HG02623 (cell line): ENCODE measurements at regions not wholly inside any gene's neighbourhood (a gene's known extent, or its start where the extent isn't known, plus 50 kb on each side); places are given as distances from the start of the nearest gene placed in this dataset.

Experiments
- ATAC-seq: cut with Tn5 transposase; IDR thresholded peaks from one replicate; pipeline ENCODE4 v1.9.1; 2021; ENCODE audit warnings: moderate library complexity; ENCODE audit not compliant: unreplicated experiment

DNA sequence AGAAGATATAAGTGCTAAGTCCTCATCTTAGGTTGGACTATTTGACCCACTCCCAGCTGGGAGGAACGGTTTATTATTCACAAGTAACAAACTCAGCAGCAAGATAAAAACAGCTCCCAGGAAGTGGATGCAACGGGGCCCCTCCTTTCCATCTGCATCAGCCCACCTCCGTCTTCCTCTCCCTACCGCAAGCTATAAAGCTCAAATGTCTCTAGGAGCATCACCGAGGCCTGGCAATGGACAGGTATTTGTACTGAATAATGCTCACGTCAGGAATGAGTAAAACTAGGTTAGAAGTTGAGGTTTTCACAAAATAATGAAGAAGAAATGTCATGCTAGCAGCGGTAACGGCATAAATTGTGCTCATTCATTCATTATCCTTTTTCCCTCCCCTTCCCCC lies 408.7 kb upstream of the PSMD7 start:
- ATAC-seq: no peak

DNA sequence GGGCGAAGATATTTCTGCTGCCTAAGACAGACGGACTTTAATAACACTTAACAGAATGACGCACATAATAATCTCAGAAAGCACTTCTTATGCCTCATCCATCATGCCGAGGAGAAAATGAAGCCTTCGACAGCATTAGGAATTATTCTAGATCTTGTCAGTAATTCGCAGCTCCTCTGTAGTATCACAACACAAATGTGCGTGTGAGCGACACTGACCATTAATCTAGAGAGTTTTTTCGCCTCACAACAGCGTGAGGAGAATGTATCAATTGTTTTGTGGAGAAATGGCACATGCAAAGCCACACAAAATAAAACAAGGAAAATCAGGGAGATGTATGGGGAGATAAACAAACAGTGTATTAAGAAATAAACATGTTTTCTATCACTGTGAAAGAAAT lies 410.2 kb upstream of the PSMD7 start:
- no peak for ATAC-seq

DNA sequence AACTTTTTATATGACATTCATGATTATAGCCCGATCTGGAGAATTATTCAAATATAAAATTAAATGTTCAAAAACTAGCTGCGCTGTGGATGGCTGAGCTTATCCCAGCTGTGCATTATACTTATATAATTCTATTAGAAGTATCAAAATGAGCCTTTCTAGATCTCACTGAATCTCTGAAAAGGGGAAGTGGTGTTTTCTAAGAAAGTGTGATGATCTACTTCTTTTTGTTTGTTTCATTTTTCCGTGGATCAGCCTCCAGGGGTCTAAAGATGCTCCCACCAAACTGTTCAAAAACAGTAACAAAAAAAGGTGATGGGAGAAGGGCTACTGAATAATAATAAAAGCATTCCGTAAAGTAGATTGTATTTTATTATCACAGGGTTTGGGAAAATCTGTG lies 411.3 kb upstream of the PSMD7 start:
- ATAC-seq: no peak

DNA sequence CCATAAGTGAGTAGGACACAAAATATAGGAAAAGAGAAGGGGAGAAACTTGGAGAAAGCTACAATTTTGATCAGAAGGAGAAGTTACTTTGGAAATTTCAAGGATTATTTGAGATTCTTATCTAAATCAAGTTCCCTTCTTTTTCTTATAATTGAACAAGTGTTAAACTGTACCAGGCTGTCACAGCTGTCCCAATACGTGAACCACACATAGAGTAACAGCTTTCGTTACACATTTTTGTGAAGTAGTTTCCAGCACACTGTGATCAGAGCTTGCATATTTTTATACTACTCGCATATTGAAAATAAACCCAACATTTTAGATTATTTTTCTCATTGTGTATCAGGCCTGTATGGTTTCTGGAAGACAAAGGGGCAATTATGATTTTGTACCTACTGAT lies 412.8 kb upstream of the PSMD7 start:
- no peak for ATAC-seq

DNA sequence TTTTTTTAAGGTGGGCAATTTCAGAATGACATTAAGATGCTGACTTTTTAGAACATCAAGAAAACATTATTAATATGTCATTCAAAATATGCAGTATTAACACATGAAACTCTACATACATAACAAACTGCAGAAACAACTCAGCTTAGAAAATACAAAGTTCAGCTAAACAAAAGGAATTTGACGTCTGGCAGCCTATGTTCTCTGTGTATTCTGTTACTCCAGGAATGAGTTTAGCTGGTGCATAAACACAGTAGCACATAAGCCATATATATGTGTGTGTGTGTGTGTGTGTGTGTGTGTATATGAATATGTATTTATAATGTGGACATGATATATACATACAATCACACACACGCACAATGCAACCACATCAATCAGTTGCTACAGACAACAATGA lies 413.5 kb upstream of the PSMD7 start:
- no peak for ATAC-seq

DNA sequence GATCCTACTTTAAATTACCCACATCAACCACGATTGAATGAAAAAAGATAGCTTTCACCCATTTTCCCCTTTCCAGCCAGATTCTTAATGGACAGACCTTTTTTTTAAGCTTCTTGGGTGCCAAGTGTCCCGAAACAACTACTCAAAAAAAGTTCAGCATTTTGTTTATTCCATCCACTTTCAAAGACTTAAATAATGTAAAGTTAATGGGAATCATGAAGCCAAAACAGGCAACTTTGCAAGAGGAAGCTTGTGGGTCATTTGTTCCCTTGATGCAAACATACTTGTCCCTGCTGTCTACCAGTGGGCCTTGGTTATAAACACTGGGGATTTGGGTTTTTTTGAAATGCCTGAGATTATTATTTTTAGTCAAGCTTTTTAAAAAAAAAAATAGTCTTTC lies 414.0 kb upstream of the PSMD7 start:
- ATAC-seq: no peak

DNA sequence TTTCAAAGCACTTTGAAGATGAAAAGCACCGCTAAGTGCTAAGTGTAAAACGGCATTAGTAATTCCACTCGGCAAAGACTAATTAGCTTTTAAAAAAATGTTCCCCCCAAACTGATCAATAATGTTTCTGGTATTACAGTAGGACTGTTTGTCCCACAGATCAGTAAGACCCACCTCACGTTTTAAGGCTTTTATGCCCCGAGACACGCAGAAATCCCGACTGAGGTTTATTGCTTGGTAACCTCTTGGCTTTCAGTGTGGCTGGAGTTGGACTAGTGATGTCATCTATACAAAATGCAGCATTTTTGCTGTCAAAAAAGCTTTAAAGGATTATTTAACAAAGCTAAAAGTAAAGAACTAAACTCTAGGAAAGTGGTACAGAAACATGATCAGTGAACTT lies 414.6 kb upstream of the PSMD7 start:
- ATAC-seq: no peak

DNA sequence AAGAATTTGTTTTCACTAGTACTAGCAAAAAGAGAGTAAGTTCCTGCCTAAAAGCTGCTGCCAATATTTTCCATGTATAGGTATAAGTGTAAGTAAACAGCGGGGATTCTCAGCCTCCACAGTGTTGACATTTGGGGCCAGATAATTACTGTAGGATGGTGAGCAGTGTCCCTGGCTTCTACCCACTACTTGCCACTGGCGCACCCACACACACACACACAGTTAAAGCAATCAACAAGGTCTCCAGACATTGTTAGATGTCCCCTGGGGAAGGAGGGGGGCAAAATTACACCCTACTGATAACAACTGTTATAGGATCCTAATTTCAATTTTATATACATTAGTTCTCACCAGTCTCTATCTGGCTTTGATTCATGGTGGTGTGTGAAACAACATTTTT lies 417.0 kb upstream of the PSMD7 start:
- ATAC-seq: no peak

DNA sequence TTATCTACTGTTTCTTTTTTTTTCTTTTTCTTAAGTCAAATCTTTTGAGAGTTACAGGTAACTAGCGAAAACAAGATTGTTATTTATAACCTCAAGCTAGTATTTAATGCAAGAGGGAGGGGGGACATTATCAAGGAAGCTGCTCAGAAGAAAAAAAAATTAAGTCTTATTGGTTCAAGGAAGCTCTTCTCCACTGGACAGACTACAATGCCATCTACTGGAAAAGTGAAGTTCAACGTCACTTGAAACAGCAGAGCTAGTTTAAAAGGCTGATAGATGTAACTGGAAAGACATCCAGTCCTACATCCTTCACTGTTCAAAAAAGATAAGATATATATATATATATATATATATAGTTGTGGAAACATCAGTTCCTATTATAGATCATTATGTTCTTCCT lies 418.0 kb upstream of the PSMD7 start:
- no peak for ATAC-seq

DNA sequence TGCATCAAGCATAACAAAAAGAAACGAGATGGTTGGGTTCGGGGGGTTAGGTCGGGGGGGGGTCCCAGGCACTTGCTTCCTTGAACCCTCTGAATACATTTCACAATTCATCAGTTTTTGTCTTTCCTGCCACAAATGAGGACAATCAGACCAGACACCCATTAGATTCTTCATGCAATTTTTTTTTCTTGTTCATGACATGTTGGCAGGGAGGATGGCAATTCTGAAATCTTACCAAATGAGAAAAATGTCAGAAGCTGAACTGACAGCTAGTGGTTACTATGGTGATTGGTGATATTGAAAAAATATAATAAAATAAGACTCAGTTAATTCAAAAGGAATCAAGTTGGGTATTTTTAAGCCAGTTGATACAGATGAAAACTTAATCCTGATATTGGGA lies 419.5 kb upstream of the PSMD7 start:
- ATAC-seq: no peak

DNA sequence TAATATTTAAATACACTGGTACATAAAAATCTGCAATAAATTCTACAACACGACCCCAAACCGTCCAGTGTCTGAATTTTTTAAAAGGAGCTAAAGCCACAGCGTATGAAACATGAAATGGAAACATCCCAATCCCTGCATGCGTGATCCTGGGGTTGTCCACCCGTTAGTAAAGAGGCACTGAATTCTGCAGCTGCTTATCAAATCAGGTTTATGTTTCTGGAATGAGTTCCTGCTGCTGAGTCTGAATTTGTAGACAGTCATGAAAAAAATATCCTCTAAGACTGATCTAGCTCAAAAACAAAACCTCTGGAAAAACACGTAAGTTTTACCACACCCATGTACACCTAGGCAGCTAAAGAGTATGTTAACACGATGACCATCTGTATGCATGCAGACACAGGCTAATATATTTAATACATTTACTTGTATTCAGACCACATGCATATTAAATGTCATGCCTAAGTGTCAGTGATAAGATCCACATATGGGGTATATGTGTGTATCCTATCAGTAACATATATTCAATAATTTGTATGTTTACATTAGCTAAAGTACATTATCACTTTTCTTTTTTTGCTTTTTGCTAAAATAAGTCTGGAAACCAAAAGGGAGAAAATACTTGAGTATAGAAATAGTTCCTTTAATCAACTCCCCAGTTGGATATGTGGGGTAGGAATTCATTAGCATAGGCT lies 420.5 kb upstream of the PSMD7 start:
- ATAC-seq: no peak

DNA sequence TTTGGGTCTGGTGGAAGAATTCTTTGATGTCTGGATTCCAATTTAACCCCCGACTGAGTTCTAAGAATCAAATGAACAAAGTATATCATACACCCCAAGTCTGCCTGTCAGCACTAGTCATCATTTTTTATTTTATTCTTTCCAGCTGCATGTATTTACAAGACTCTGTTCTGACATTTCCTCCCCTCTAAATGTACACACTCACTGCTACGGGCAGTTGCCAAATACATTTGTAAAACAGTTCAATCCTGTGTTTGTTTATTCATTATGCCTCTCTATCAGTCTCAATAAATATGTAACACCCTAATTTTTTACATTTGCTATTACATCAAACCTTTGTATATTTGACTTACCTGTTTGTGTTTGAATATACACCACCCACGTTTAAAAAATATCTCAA lies 422.3 kb upstream of the PSMD7 start:
- no peak for ATAC-seq

DNA sequence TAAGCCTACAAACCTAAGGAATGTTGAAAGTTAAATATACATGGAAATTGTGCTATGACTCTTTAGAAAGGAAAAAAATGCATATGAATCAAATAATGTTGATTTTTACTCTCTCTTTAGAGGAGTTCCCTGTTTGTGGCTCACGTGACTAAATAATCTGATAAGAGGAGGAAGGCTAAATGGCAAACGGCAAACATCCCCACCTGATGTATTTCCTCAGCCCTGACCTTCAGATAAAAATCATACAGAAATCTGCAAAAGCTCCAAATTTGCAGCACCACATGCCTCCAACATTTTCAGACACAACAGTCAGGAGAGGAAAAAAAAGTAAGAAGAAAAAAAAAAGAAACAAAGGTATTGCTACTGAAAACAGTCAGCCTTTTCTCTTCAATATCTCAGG lies 423.0 kb upstream of the PSMD7 start:
- ATAC-seq: no peak

DNA sequence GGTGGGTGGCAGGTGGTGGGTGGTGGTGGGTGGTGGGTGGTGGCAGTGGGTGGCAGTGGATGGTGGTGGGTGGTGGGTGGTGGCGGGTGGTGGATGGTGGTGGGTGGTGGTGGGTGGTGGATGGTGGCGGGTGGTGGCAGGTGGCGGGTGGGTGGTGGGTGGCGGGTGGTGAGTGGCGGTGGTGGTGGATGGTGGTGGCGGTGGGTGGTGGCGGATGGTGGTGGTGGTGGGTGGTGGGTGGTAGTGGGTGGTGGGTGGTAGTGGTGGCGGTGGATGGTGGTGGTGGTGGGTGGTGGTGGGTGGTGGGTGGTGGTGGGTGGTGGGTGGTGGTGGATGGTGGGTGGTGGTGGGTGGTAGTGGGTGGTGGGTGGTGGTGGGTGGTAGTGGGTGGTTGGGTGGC lies 423.8 kb upstream of the PSMD7 start:
- ATAC-seq: no peak

DNA sequence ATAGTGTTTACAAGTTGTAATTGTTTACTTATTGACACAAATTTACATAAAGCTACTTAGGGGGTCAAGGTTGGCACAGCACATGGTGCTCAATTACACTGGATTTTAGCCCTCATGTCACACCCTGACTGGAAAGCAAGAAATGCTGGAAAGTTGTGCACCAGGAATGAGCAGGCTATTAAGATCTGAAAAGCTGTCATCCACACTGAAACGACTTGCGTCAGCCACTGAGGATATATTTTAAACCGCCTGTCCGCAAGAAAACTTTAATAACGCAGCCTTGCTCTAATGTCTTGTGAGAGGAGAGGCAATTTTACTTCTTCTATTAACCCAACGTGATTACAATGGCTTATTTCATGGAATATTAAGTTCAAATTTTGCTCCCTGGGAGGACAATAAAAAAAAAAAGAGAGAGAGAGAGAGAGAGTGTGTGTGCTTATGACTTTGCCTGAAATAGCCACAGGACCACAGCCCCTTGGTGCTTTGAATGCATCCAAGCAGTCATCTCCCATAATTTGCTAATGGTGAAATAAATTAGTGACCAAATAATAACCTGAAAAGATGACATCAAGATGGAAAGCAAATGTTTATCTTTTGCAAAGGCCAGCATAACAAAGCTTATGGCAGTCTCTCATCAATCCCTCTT lies 425.4 kb upstream of the PSMD7 start:
- no peak for ATAC-seq

DNA sequence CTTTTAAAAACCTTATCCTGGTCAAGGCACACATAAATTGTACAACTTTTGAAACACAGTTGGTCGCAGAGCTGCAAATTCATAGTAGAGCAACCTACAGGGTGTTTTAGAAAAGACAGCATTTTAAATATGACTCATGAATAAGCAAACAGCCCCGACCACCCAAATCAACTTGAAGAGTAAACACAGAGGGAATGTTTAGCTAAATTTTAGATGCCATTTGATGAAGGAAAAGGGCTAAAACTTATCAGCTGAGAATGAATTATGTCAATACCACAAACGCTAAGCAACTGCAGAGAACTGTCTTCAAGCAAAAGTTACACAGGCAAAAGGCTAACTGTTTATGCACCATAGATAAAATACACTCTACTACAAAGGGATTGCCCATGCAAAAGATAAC lies 427.5 kb upstream of the PSMD7 start:
- ATAC-seq: no peak

DNA sequence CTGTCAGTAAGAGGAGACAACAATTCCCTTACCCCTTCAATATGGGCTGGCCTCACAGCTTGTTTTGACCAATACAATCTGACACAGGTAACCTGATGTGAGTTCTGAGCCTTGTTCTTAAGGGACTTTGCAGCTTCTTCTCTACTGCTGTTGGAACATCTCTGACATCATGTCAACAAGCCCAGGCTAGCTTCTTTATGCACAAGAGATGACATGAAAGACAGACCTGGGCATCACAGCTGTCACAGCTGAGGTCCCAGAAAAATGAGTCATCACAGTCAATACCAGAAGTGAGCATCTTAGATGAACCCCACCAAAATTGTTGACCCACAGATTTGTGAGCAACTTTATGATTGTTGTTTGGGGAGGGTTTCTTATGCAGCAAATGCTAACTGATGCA lies 431.7 kb upstream of the PSMD7 start:
- no peak for ATAC-seq

DNA sequence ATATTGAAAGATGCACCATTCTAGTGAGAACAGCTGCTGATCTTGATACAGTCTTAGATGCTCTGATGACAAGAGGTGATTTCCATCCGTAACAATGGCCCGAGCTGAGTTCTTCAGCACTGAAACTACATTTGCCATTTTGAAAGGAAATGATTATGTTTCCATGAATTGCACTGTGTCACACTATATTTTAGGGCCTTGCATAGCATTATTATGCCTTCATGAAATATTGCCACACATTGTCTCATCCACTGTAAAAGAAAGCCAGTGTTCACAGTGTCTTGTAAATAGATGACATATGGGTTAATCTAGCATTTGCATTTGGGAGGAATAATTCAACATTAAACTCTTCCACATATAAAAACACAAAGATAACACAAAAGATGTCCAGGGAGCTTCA lies 438.3 kb upstream of the PSMD7 start:
- ATAC-seq: no peak

DNA sequence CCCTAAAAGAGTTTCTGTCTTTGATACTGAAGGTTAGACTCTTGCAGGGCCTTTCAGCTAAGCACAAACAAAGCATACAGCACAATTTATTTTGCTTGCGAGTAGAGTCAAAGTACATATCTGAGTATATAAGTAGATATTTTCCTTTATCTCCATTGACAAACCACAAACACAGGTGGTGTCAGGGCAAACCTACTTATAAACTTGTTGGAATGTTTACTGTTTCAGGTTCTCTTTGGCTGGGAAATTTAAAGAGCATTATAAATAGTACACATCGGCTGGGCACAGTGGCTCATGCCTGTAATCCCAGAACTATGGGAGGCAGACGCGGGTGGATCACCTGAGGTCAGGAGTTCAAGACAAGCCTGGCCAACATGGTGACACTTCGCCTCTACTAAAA lies 442.6 kb upstream of the PSMD7 start:
- ATAC-seq: no peak

DNA sequence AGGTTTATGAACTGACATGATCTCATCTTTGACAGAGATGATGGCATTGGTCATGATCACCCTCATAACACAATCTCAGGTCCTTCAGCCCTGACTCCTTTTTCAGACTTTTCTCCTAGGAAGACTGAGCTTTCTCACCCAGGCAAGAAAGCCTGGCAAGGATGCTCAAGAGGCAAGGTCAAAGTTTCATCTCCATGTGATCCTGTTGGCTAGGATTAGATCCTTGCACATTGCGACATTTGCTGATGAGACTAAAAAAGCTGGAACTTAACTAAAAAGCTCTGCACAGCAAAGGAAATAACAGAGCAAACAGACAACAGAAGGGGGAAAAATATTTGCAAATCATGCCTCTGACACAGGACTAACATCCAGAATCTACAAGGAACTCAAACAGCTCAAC lies 444.1 kb upstream of the PSMD7 start:
- ATAC-seq: no peak

DNA sequence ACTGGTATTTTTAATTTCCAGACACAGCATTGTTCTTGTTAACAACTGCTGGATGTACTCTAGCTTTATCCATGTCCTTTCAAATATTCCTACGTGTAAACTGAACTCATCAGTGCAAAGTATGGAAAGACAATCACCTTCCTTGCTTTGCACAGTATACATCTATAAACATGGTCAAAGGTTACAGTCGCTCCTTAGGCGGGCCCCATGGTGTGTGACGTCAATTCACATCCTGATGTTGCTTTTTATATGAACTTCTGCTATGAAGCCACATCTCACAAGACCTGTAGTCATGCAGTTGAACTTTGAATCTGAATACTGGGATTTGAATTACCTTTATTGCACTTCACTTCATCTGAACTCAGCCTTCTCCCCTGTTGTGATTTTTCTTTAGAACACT lies 447.6 kb upstream of the PSMD7 start:
- no peak for ATAC-seq

DNA sequence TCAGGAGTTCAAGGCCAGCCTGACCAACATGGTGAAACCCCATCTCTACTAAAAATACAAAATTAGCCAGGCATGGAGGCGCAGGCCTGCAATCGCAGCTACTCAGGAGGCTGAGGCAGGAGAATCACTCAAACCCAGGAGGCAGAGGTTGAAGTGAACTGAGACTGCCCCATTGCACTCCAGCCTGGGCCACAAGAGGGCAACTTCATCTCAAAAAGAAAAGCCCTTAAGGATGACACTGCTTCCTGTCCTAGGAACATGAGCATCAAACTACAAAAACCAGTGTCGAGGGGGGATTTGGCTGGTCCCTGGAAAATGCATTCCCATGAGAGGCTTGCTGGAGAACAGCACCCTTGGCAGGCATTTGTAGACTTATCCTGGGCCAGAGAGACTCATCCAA lies 449.5 kb upstream of the PSMD7 start:
- no peak for ATAC-seq

DNA sequence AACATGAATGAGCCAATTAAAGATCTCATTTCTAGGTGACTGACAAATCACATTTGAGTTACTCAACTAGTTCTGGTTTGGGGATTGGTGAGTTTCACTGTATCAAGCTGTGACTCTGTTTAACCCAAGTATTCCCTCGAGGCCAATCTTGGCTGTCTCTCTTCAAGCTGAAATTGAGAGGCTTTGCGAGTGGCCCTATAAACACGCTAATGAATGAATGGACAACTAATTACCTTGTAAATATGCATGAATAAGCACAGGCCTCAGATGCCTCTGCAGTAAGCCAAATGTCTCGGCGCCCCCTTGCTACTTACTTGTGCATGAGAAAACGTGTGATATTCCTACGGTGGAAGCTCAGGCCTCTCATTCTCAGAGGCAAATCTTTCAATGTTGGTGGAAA lies 450.3 kb upstream of the PSMD7 start:
- no peak for ATAC-seq
